CD8-positive, alpha-beta memory T cell (primary cell): ENCODE measurements at regions not wholly inside any gene's neighbourhood (a gene's known extent, or its start where the extent isn't known, plus 50 kb on each side); places are given as distances from the start of the nearest gene placed in this dataset.

Experiments used
- CTCF ChIA-PET: fragments of 350-600 bp; sonication (Branson Sonifier 250); formaldehyde crosslinking; loops from one replicate; lab custom pipeline; 2021; ENCODE audit warnings: antibody characterized with exemption; lab: Charles Lee
- POLR2A ChIA-PET: fragments of 350-600 bp; sonication (Branson Sonifier 250); formaldehyde crosslinking; loops from one replicate; lab custom pipeline; 2021; ENCODE audit warnings: antibody characterized with exemption; lab: Charles Lee
- DNase-seq, 5 donors: peaks; one replicate each; pipeline versions ENCODE4 v3.0.0 to v3.0.0-alpha.2; 2020 to 2022; ENCODE audit warnings: mixed read lengths in 1 of 5
- H3K27ac ChIP-seq: one replicate; pipeline ENCODE4 v1.7.0; 2013; ENCODE audit warnings: low read depth, mild to moderate bottlenecking, low read length, moderate library complexity
- H3K27me3 ChIP-seq: 2 replicates; pipeline ENCODE4 v1.7.0; 2013; ENCODE audit warnings: low read length, mild to moderate bottlenecking; ENCODE audit not compliant: insufficient read depth, poor library complexity, severe bottlenecking
- H3K36me3 ChIP-seq: 2 replicates; pipeline ENCODE4 v1.7.0; 2013; ENCODE audit warnings: mild to moderate bottlenecking, low read length, moderate library complexity; ENCODE audit not compliant: insufficient read depth
- H3K4me1 ChIP-seq: 2 replicates; pipeline ENCODE4 v1.7.0; 2013; ENCODE audit warnings: mild to moderate bottlenecking, low read length, moderate library complexity; ENCODE audit not compliant: insufficient read depth
- H3K4me3 ChIP-seq: 2 replicates; pipeline ENCODE4 v1.7.0; 2013; ENCODE audit warnings: mild to moderate bottlenecking, low read length
- H3K9me3 ChIP-seq: 2 replicates; pipeline ENCODE4 v1.7.0; 2013; ENCODE audit warnings: mild to moderate bottlenecking, low read length
- H3K27ac Mint-ChIP-seq, 8 donors: one replicate each; pipeline ENCODE4 v1.8.0; 2020 to 2021; ENCODE audit warnings: mixed read lengths in 8 of 8, mild to moderate bottlenecking in 6 of 8, inconsistent platforms in 3 of 8, moderate library complexity in 3 of 8
- H3K27me3 Mint-ChIP-seq, 2 donors: one replicate each; pipeline ENCODE4 v1.8.0; 2020 to 2021; ENCODE audit warnings: mixed read lengths in 2 of 2, mild to moderate bottlenecking in 1 of 2, moderate library complexity in 1 of 2
- H3K36me3 Mint-ChIP-seq, 3 donors: one replicate each; pipeline ENCODE4 v1.8.0; 2020 to 2021; ENCODE audit warnings: mixed read lengths in 3 of 3, inconsistent platforms in 1 of 3, mild to moderate bottlenecking in 1 of 3
- H3K4me1 Mint-ChIP-seq, 3 donors: one replicate each; pipeline ENCODE4 v1.8.0; 2020 to 2021; ENCODE audit warnings: mixed read lengths in 3 of 3, inconsistent platforms in 1 of 3, mild to moderate bottlenecking in 1 of 3
- H3K4me3 Mint-ChIP-seq, 7 donors: one replicate each; pipeline ENCODE4 v1.8.0; 2020 to 2021; ENCODE audit warnings: mixed read lengths in 7 of 7, mild to moderate bottlenecking in 6 of 7, moderate library complexity in 4 of 7, inconsistent platforms in 2 of 7
- H3K9me3 Mint-ChIP-seq, 5 donors: one replicate each; pipeline ENCODE4 v1.8.0; 2020 to 2022; ENCODE audit warnings: mixed read lengths in 5 of 5, mild to moderate bottlenecking in 3 of 5, moderate library complexity in 2 of 5, inconsistent platforms in 1 of 5

DNA sequence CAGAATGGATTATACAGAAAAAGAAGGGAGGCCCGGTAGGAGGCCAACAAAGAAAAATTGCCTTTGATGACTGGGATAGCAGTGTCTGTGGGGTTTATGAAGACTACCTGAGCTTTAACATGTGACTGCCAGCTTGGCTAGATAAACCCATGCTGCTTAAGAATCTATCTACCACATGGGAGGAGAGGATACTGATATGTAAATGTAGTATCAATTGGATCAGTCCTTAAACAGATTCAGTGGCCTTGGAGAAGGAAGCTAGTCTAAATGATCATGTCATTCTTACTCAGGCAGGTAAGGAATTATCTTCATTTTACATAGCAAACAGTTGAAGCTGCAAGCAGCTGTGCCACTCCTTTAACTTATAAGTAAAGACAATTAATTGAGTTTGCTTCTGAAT is 50.0 kb upstream of the SYNPR start:
- Mint-ChIP-seq H3K36me3 (no peaks in the 10 kb centered on the region), H3K9me3 (peaks cover 0 to 5% (median 2%) of the 10 kb centered on the region in 5 donors), H3K4me1 (no peaks in the 10 kb centered on the region), H3K4me3 (no peak overlapping the region), H3K27me3 (peaks cover 0 to 3% of the 10 kb centered on the region in 2 donors), H3K27ac (no peak overlapping the region)
- DNase-seq = no peak
- no peaks in the 10 kb centered on the region for H3K9me3 ChIP-seq
- H3K27ac ChIP-seq = no peak overlapping the region
- no peaks in the 10 kb centered on the region for H3K27me3 ChIP-seq
- ChIA-PET CTCF (no interaction called here), POLR2A (no interaction called here)
- no peaks in the 10 kb centered on the region for H3K36me3 ChIP-seq
- no peak overlapping the region for H3K4me3 ChIP-seq
- no peaks in the 10 kb centered on the region for H3K4me1 ChIP-seq
